HK-2 (cell line): ENCODE measurements at regions not wholly inside any gene's neighbourhood (a gene's known extent, or its start where the extent isn't known, plus 50 kb on each side); places are given as distances from the start of the nearest gene placed in this dataset.

Experiments
- DNase-seq: peaks from one replicate; pipeline ENCODE4 v3.0.0-alpha.2; 2018; ENCODE audit not compliant: unreplicated experiment

- no peak for DNase-seq
Measured at GRCh38 chr10:130997267-130998045, 314.1 kb downstream of the TCERG1L start.

- DNase-seq = no peak
Measured at GRCh38 chr10:130998046-130998435, 313.5 kb downstream of the TCERG1L start.

DNA sequence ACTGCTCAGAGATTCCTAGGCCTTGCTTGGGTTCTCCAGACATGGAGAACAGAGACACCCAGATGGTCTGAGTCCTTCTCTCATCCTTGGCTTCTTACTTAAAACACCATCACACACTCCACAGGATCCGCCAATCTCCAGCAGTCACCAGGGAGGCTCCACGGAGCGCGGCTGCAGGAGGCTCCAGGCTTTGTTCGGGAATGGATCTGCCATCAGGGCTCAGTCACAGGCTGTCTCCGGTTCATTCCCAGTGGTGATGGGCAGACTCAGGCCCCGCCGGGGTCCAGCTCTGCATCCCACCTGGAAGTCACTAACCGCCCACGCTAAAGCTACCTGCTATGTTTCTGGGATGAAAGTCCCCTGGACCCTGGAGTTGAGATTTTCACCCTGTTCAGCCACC, 312.9 kb downstream of the TCERG1L start:
- DNase-seq = no peak

GRCh38 chr10:130999376-131000202, 311.9 kb downstream of the TCERG1L start:
- no peak for DNase-seq

GRCh38 chr10:131000244-131000643, 311.3 kb downstream of the TCERG1L start:
- no peak for DNase-seq

DNA sequence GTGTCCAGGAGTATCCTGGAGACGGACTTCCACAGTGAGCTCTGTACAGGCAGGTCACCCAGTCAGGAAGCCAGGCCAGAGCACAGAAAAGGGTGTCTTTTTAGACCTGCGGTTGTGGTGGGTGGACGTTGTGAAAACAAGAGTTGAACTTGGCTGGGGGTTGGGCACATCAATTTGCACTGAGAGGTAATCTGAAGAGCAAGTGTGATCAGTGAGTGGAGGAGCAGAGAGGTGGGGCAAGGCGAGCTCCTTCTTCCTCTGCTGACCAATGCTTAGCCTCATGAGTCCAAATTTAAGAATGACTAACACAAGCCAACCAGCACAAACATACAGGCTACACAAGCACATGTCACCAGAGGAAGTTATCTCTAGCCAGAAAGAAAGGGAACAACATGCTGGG, 310.8 kb downstream of the TCERG1L start:
- no peak for DNase-seq

- no peak for DNase-seq
Measured at GRCh38 chr10:131001438-131001837, 310.1 kb downstream of the TCERG1L start.

DNA sequence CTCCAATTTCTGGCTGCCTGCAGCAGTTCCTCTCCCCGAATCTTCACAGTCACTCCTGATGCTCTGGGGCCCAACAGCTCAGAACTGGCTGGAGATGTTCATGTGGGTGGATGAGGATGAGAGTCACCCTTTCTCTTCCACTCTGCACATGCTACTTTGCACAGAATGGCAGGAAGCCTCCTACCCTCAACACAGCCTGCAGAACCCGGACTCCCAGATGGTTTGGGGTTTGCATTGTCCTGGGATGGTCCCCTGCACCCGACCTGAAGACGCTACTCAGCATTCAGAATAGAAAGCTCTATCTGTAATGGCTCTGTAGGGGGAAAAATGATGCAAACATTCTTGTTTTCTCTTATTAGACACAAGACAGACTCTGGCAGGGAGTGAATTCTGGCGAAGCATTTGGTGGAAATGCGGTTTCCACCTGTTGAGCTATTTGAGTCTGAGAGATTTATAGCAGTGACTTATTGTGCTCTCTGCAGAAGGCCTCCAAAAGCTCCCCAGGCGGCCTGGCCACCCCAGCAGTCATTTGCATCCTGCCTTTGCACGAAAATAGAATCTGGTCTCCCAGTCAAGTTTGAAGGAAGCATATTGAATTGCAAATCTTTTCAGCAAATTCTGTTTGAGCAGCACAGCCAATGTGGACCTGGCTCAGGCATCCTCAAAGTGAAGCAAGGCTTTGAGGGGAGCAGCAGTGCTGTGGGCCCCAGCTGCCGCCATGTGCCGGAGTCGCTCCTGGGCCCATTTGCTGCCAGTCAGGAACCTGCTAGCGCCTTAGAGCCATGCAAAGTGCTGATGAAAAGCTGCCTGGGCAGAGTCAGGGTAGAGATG, 309.3 kb downstream of the TCERG1L start:
- no peak for DNase-seq

DNA sequence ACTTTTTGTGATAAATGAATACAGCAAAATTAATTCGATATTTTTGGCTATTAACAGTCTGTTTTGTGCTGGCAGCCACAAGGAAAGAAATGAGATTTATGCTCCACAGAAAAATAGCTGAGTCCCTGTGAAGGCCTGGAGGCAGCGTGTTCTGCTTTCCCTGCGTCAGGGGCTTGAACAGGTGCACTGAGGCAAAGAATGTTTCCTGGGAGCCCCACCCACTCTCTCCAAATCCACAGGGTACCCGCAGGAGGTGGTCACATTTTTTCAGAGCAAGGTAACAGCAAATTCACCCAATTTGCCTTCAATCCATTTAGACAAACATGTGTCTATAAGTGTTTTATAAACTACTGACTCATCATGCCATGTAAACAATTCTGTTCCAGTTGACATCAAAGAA, 308.1 kb downstream of the TCERG1L start:
- no peak for DNase-seq

GRCh38 chr10:131004276-131004675, 307.2 kb downstream of the TCERG1L start:
- DNase-seq = no peak

DNA sequence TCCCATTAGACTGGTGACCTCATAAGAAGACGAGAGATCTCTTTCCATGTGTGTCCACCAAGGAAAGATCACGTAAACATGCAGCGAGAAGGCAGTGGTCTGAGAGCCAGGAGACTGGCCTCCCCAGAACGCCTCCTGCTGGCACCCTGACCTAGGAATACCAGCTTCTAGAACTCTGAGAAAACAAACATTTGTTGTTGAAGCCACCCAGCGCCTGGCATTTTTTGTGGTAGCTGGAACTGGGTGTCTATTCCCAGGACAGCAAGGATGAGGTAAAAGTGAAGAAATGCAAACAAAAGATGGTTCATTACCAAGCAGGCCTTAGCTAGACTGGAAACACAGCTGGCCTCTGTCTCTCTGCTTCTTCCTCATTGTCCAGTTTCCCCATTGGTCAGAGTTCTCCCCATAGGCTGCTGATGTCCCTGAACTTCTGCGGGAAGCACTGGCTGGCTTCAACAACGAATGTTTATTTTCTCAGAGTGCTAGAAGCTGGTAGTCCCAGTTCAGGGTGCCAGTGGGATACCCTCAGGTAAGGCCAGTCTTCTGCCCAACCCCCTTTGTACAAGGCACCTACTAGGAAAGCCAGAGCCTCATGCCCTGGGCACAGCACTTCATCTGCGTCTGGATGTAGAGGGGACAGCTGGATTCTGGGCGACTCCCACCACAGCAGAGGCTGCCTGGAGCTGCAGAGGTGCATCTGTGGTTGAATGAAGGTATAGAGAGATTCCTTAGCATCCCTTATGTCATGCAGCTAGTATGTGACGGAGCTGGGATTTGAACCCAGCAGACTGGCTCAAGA, 304.9 kb downstream of the TCERG1L start:
- no peak for DNase-seq

GRCh38 chr10:131009791-131010190, 301.7 kb downstream of the TCERG1L start:
- no peak for DNase-seq

DNA sequence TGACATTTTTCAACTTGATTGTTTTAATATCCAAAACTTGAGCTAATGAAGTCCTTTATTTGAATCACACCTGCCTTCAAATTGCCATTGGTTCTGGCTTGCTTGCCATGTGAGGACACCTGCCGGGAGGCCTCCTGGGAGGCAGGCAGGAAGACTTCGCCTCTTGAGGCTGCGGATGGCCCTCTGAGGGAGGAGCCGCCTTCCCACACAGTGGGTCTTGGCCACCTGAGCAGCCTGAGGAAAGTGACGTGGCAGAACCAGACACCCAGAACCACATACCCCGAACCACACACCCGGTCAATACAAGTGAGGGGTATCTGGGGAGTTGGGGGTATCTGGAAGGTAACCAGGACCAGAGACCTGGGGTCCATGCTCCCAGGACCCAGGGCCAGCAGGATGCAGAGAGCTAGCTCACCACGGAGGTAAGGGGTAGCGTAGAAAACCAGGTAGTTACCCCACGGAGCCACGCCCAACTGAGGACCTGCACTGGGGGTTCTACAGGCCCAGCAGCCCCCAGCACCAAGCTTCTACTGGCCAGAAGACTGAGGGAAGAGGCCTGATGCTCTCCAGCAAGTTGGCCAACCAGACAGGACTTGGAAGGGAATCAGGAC, 300.5 kb downstream of the TCERG1L start:
- DNase-seq = no peak

GRCh38 chr10:131011936-131012640, 299.4 kb downstream of the TCERG1L start:
- DNase-seq = no peak

GRCh38 chr10:131012641-131012985, 298.9 kb downstream of the TCERG1L start:
- DNase-seq = no peak

DNA sequence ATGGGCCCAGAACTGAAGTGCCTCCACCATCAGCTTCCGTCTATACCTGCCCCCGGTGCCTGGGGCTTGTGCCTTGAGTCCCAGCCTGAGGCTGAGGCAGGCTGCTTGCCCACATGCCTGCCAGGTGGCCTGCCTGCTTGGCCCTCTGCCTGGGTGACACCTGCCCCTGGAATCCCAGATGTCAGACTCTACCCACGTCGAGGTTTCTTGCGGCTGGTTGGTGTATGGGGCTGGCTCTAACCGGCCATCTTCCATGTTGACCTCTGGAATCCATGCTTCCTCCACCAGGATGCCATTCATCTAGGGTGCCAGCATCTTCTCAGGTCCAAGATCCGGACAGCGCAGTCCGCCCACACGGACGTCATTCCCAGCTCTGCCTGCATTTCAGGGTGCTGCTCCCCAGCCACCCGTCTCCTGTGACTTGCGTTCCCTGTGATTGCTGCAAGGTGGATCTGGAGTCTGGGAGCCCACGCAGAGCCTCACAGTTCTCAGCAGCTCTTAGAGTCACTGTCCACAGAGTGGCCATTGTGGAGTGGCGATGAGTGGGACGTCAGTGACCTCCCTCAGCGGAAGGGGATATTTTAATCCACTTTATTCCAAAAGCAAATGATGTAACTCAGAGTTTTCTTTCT, 298.1 kb downstream of the TCERG1L start:
- no peak for DNase-seq

GRCh38 chr10:131014271-131014670, 297.2 kb downstream of the TCERG1L start:
- DNase-seq = no peak

DNA sequence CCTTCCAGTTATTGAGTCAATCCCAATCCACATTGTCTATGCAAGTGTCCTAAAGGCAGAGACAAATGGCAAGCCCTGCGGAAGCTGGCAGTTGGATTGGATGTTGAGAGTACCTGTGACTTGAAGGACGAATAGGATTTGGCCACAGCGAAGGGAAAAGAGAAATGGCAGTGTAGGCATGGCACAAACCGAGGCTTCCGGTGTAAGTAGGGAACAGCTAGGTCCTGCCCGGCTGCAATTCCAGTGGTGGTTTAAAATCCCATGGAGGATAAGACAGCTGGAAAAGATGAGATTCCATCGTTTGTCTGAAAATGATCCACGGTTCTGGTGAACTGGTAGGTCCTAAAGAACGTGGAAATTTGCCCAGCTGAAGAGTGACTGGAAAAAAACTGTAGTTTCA, 296.2 kb downstream of the TCERG1L start:
- DNase-seq = no peak

DNA sequence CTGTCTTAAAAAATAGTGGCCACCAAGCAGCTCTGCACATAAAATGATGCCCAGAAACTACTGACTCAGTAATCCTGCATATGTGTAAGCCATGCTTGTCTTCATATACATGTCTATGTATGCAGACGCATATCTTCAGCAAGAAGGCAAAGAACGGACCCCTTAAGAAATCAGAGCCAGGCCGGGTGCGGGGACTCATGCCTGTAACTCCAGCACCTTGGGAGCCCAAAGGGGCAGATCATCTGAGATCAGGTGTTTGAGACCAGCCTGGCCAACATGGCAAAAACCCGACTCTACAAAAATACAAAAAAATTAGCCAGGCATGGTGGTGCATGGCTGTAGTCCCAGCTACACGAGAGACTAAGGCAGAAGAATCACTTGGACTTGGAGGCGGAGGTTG, 295.0 kb downstream of the TCERG1L start:
- DNase-seq = no peak
